ENCODE measurements at regions not wholly inside any gene's neighbourhood (a gene's known extent, or its start where the extent isn't known, plus 50 kb on each side); places are given as distances from the start of the nearest gene placed in this dataset.
"Not testable (repeated sequence)": the region's sequence is repeated elsewhere in the genome, so short reads cannot be mapped to it uniquely, and the experiment has no call there.

- in situ Hi-C loops (cut with HindIII; ENCODE audit: extremely low pct_ligation_motif_present, low pct_unique_long_range_greater_than_20kb): not testable (repeated sequence)
Measured at GRCh38 chr4:38420254-38420653, 243.7 kb upstream of the KLF3 start.

DNA sequence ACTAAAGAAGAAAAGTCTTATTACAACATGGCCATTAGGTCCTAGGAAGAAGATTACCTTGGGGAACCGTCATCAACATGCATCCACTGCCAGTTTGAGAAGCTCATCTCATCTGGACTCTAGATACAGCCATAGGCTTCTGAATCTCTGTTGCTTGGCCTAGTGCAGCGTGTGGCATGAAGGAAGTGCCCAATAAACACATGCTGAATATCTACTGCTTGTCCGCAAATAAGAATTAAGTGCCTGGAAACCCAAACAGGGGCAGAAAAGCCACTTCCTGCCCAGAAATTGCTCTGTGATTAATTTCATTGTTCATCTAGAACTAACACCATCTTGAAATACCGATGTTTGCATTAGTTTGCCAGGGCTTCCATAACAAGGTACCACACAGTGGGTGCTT lies 241.1 kb upstream of the KLF3 start:
- ATAC-seq: no peak
- FAIRE-seq: no peak
- BruUV-seq (replicated peaks): no TSS peak
- TF ChIP-seq MAZ (IDR thresholded peaks at IDR 0.05; ENCODE audit: borderline replicate concordance, low read depth, low read length): no peak
- no peak for TF ChIP-seq MAZ (CRISPR knock-in tag; IDR thresholded peaks at IDR 0.05; ENCODE audit: low read depth)
- TF ChIP-seq KIAA2018 (CRISPR knock-in tag; IDR thresholded peaks at IDR 0.05; ENCODE audit: borderline replicate concordance): no peak
- TF ChIP-seq BORCS8-MEF2B (CRISPR knock-in tag; IDR thresholded peaks at IDR 0.05): no peak
- no peak for TF ChIP-seq PHF21A (CRISPR knock-in tag; IDR thresholded peaks at IDR 0.05)
- no peak for TF ChIP-seq MAFF (IDR thresholded peaks at IDR 0.05; ENCODE audit: low read depth, low read length)
- no peak for TF ChIP-seq ZNF484 (CRISPR knock-in tag; IDR thresholded peaks at IDR 0.05; ENCODE audit: borderline replicate concordance, low read depth)

More at GRCh38 chr4:38420254-38420653, 243.7 kb upstream of the KLF3 start:
- ATAC-seq; FAIRE-seq; BruUV-seq (replicated peaks); H3K4me2 ChIP-seq (ENCODE audit: low read depth, low read length); POLR2A ChIA-PET; H3K9ac ChIP-seq (ENCODE audit: insufficient read depth, low read depth, low read length); H2AFZ ChIP-seq (ENCODE audit: low read length); H4K20me1 ChIP-seq (ENCODE audit: insufficient read depth, low read length); H3K79me2 ChIP-seq (ENCODE audit: insufficient read depth, low read length); CTCF ChIA-PET (ENCODE audit: low intra/inter-chr PET ratio, low total read pairs); H3K27ac ChIP-seq (ENCODE audit: extremely low read length, insufficient read depth, low read length); H3K27me3 ChIP-seq (ENCODE audit: control insufficient read depth in 1 of 2, insufficient read depth in 2 of 2, low read length in 2 of 2); H3K4me3 ChIP-seq (replicated peaks in 1 of 3; ENCODE audit: insufficient read depth in 1 of 3, low read depth in 2 of 3, low read length in 3 of 3); DNase-seq (ENCODE audit: low spot score); H3K36me3 ChIP-seq (replicated peaks in 1 of 2; ENCODE audit: control insufficient read depth in 1 of 2, insufficient read depth in 2 of 2, low read length in 2 of 2): not testable (repeated sequence)
- WGBS (ENCODE audit: low lambda C conversion rate): 80% methylated on average over 4 of the region's 4 CpGs
- Histone ChIP-seq H3K9me3 (ENCODE audit: low read length) (peaks cover 14% of the 10 kb centered on the region), H3K4me1 (ENCODE audit: insufficient read depth, low read length) (peaks cover 58% of the 10 kb centered on the region)
- intact Hi-C loops (cut with micrococcal nuclease; ENCODE audit: unreplicated experiment): loop anchor here (10.0 kb wide), 1 partner anchor 255 kb away; no protein-coding TSS in a partner anchor
- TF ChIP-seq, protein P1, sequence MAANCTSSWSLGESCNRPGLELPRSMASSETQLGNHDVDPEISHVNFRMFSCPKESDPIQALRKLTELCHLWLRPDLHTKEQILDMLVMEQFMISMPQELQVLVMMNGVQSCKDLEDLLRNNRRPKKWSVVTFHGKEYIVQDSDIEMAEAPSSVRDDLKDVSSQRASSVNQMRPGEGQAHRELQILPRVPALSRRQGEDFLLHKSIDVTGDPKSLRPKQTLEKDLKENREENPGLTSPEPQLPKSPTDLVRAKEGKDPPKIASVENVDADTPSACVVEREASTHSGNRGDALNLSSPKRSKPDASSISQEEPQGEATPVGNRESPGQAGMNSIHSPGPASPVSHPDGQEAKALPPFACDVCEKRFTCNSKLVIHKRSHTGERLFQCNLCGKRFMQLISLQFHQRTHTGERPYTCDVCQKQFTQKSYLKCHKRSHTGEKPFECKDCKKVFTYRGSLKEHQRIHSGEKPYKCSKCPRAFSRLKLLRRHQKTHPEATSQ (CRISPR knock-in tag; IDR thresholded peaks at IDR 0.05; ENCODE audit: borderline replicate concordance): peak; percentile 55; the same call in 1 of the 2 replicates
- peak; percentile 97 for TF ChIP-seq ZNF431 (CRISPR knock-in tag; IDR thresholded peaks at IDR 0.05; ENCODE audit: borderline replicate concordance, low read depth)

More for the DNA sequence above, 241.1 kb upstream of the KLF3 start:
- Histone ChIP-seq H3K27me3 (ENCODE audit: control insufficient read depth in 1 of 2, insufficient read depth in 2 of 2, low read length in 2 of 2) (no peaks in the 10 kb centered on the region), H3K36me3 (replicated peaks in 1 of 2; ENCODE audit: control insufficient read depth in 1 of 2, insufficient read depth in 2 of 2, low read length in 2 of 2) (no peaks in the 10 kb centered on the region), H2AFZ (ENCODE audit: low read length) (no peak overlapping the region), H3K4me1 (ENCODE audit: insufficient read depth, low read length) (peaks cover 53% of the 10 kb centered on the region), H3K9ac (ENCODE audit: insufficient read depth, low read depth, low read length) (no peak overlapping the region), H3K27ac (ENCODE audit: extremely low read length, insufficient read depth, low read length) (peak overlapping the region; percentile 81), H3K4me2 (ENCODE audit: low read depth, low read length) (no peak overlapping the region), H3K4me3 (replicated peaks in 1 of 3; ENCODE audit: insufficient read depth in 1 of 3, low read depth in 2 of 3, low read length in 3 of 3) (no peak overlapping the region), H3K79me2 (ENCODE audit: insufficient read depth, low read length) (no peaks in the 10 kb centered on the region), H3K9me3 (ENCODE audit: low read length) (peaks cover 24% of the 10 kb centered on the region), H4K20me1 (ENCODE audit: insufficient read depth, low read length) (no peaks in the 10 kb centered on the region)
- POLR2A ChIA-PET: no interaction called here
- CTCF ChIA-PET (ENCODE audit: low intra/inter-chr PET ratio, low total read pairs): no interaction called here
- in situ Hi-C loops (cut with HindIII; ENCODE audit: extremely low pct_ligation_motif_present, low pct_unique_long_range_greater_than_20kb): no loop called here
- intact Hi-C loops (cut with micrococcal nuclease; ENCODE audit: unreplicated experiment): loop anchor here (10.0 kb wide), 1 partner anchor 252 kb away; no protein-coding TSS in a partner anchor
- no peak for DNase-seq (ENCODE audit: low spot score)
- 96% methylated on average over 4 of the region's 4 CpGs for WGBS (ENCODE audit: low lambda C conversion rate)
